K562 (cell line): ENCODE measurements at regions not wholly inside any gene's neighbourhood (a gene's known extent, or its start where the extent isn't known, plus 50 kb on each side); places are given as distances from the start of the nearest gene placed in this dataset.

Experiments used
- ATAC-seq: fragments of 200-7000 bp; cut with Tn5 transposase; 3 replicates; pipeline ENCODE4 v1.9.1; 2020; ENCODE audit warnings: moderate library complexity
- BruUV-seq: library from RNA; stranded (reverse); fragments of 400-500 nt; replicated peaks from 2 replicates; lab custom pipeline; 2021; lab: Mats Ljungman, UMichigan
- CTCF ChIA-PET: fragments of 300-600 bp; formaldehyde crosslinking; extraction: SDS; loops from one replicate; lab custom pipeline; 2021; ENCODE audit warnings: low intra/inter-chr PET ratio; lab: Yijun Ruan, JAX
- POLR2A ChIA-PET: fragments of 300-600, 350-650 bp; sonication (Branson Sonifier 250); formaldehyde crosslinking; extraction: SDS; loops from one replicate; lab custom pipeline; 2021; ENCODE audit warnings: antibody characterized with exemption, inconsistent platforms; lab: Yijun Ruan, JAX
- DNase-seq, 4 experiments: peaks; one replicate each; pipeline versions ENCODE4 v3.0.0 to v3.0.0-alpha.2; 2011 to 2018; ENCODE audit warnings: low spot score in 3 of 4, mixed read lengths in 3 of 4; ENCODE audit errors: extremely low read depth in 1 of 4
- FAIRE-seq: peaks from 2 replicates; lab custom pipeline; 2011; peaks lifted over from hg19 to GRCh38; lab: Jason Lieb, UNC
- H2AFZ ChIP-seq: 2 replicates; pipeline ENCODE4 v1.6.0; 2011; ENCODE audit warnings: low read depth, low read length, control low read depth, inconsistent platforms
- H3K27ac ChIP-seq: fragments of 200-600 bp; 3 replicates; pipeline ENCODE4 v1.8.0; 2011; ENCODE audit warnings: low read depth, mild to moderate bottlenecking, control low read depth, inconsistent platforms, low read length, moderate library complexity, mixed read lengths; ENCODE audit errors: extremely low read depth
- H3K27me3 ChIP-seq, 2 experiments: fragments of 300-600 bp in 1 of 2; 2 replicates in 1 of 2; 3 replicates in 1 of 2; pipeline versions ENCODE4 v1.6.0 to v1.8.0; 2011; ENCODE audit warnings: inconsistent platforms in 2 of 2, low read length in 2 of 2, mild to moderate bottlenecking in 1 of 2, mixed read lengths in 1 of 2, moderate library complexity in 1 of 2; ENCODE audit not compliant: control insufficient read depth in 2 of 2, insufficient read depth in 2 of 2
- H3K36me3 ChIP-seq: fragments of 300-600 bp; 3 replicates; pipeline ENCODE4 v1.8.0; 2011; ENCODE audit warnings: mild to moderate bottlenecking, low read length, inconsistent platforms; ENCODE audit not compliant: control insufficient read depth, insufficient read depth
- H3K4me1 ChIP-seq, 2 experiments: fragments of 200-600 bp in 1 of 2; replicated peaks in 1 of 2; 2 replicates in 1 of 2; 3 replicates in 1 of 2; pipeline versions ENCODE4 v1.5.1 to v1.8.0; 2011; ENCODE audit warnings: inconsistent platforms in 2 of 2, low read length in 2 of 2, mild to moderate bottlenecking in 1 of 2, mixed read lengths in 1 of 2, moderate library complexity in 1 of 2; ENCODE audit not compliant: control insufficient read depth in 2 of 2, insufficient read depth in 2 of 2
- H3K4me2 ChIP-seq: 2 replicates; pipeline ENCODE4 v1.6.1; 2011; ENCODE audit warnings: low read length, control low read depth, inconsistent platforms, mixed read lengths; ENCODE audit not compliant: insufficient read depth
- H3K4me3 ChIP-seq: fragments of 200-600 bp; sonication (generic), shearing (Covaris generic); 2 replicates; pipeline ENCODE4 v1.5.1; 2016; ENCODE audit warnings: control low read depth, inconsistent platforms
- H3K79me2 ChIP-seq: fragments of 200-600 bp; 3 replicates; pipeline ENCODE4 v1.8.0; 2011; ENCODE audit warnings: low read length, inconsistent platforms; ENCODE audit not compliant: control insufficient read depth, insufficient read depth
- H3K9ac ChIP-seq, 2 experiments: 2 replicates each; pipeline versions ENCODE4 v1.6.0 to v1.6.1; 2011; ENCODE audit warnings: low read depth in 2 of 2, low read length in 2 of 2, control low read depth in 1 of 2, inconsistent platforms in 1 of 2, mild to moderate bottlenecking in 1 of 2, mixed read lengths in 1 of 2; ENCODE audit not compliant: insufficient read depth in 1 of 2
- H3K9me1 ChIP-seq: one replicate; pipeline ENCODE4 v1.6.0; 2011; ENCODE audit warnings: inconsistent platforms, mild to moderate bottlenecking, low read length, moderate library complexity; ENCODE audit not compliant: control insufficient read depth, insufficient read depth
- H3K9me3 ChIP-seq: replicated peaks from 2 replicates; pipeline ENCODE4 v1.5.1; 2011; ENCODE audit warnings: low read depth, low read length, inconsistent platforms; ENCODE audit not compliant: control insufficient read depth, insufficient read depth
- H4K20me1 ChIP-seq: replicated peaks from 2 replicates; pipeline ENCODE4 v1.6.1; 2011; ENCODE audit warnings: low read length, inconsistent platforms, mixed read lengths; ENCODE audit not compliant: control insufficient read depth, insufficient read depth
- CC2D1A ChIP-seq: fragments of 450-650 bp; IDR thresholded peaks from 2 replicates; pipeline ENCODE4 v1.6.1; 2017; ENCODE audit warnings: mild to moderate bottlenecking
- CTBP1 ChIP-seq: fragments of 450-650 bp; IDR thresholded peaks from 2 replicates; pipeline ENCODE4 v1.6.1; 2016; ENCODE audit warnings: borderline replicate concordance
- ELF4 ChIP-seq: fragments of 450-650 bp; formaldehyde crosslinking; IDR thresholded peaks from 2 replicates; pipeline ENCODE4 v1.4.0; 2022; ENCODE audit warnings: missing genetic modification characterization
- ETV5 ChIP-seq: sonication (generic); formaldehyde crosslinking; IDR thresholded peaks from 2 replicates; pipeline ENCODE4 v1.4.0; 2020; ENCODE audit warnings: low read depth, mild to moderate bottlenecking, missing genetic modification reagents
- HNRNPUL1 ChIP-seq: fragments of 200-400 bp; formaldehyde crosslinking; IDR thresholded peaks from 2 replicates; pipeline ENCODE4 v1.6.1; 2017; ENCODE audit warnings: low read length
- RBM14 ChIP-seq: fragments of 200-400 bp; formaldehyde crosslinking; IDR thresholded peaks from 2 replicates; pipeline ENCODE4 v1.6.1; 2018; ENCODE audit warnings: low read depth, mild to moderate bottlenecking, low read length, moderate library complexity, borderline replicate concordance; ENCODE audit not compliant: insufficient read depth
- SMAD4 ChIP-seq: fragments of 250-450 bp; sonication (Bioruptor Pico); conservative IDR thresholded peaks from 2 replicates; pipeline ENCODE4 v1.8.0; 2021; ENCODE audit warnings: inconsistent platforms, mild to moderate bottlenecking, moderate library complexity
- ZNF224 ChIP-seq: sonication (generic); formaldehyde crosslinking; IDR thresholded peaks from 2 replicates; pipeline ENCODE4 v1.8.0; 2022; ENCODE audit warnings: mild to moderate bottlenecking, missing genetic modification reagents
- ZNF232 ChIP-seq: sonication (generic); formaldehyde crosslinking; IDR thresholded peaks from 2 replicates; pipeline ENCODE4 v1.8.0; 2022; ENCODE audit warnings: mild to moderate bottlenecking, missing genetic modification reagents
- WGBS: fragments of 100-300 bp; shearing (Covaris generic); methylation state at CpG from one replicate; pipeline ENCODE4 v1.1.6; 2016; ENCODE audit warnings: low coverage, mixed read lengths; ENCODE audit not compliant: insufficient coverage; ENCODE audit errors: missing lambda C conversion rate; 5-methylcytosine and 5-hydroxymethylcytosine counted together
- in situ Hi-C: fragments of 300-500 bp; cut with MboI; formaldehyde crosslinking; loops from 4 replicates; pipeline ENCODE4 v1.15.0; 2018; ENCODE audit warnings: inconsistent platforms, mixed read lengths
- intact Hi-C: fragments of 100-400 bp; cut with micrococcal nuclease; formaldehyde crosslinking; loops from 2 replicates; pipeline ENCODE4 v1.14.2; 2022
- TF ChIP-seq, protein P1 (sequence below): fragments of 450-650 bp; IDR thresholded peaks from 2 replicates; pipeline ENCODE4 v1.6.1; 2016; ENCODE audit warnings: borderline replicate concordance
- TF ChIP-seq, protein P2 (sequence below): fragments of 200-800 bp; sonication (Bioruptor generic); IDR thresholded peaks from 2 replicates; pipeline ENCODE4 v1.6.1; 2017; ENCODE audit warnings: missing genetic modification characterization, missing compliant biosample characterization

DNA sequence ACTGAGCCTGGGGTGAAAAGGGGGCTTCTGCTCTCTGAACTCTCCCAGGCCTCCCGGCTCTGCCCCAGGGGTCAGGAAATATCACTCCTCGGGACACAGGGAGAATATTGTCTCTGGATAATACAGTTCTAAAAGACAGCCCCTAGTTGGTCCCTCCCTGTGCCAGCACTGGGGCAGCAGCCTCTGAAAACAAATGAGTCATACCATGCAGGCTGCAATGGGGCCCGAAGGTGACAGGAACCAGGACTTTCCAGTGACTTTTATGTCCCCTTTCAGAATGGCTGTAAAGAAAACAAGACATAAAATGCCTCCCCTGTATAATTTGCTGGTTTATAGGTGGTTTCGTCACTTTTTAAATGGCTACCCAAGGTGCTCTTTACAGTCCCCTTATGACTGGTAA is 360.0 kb downstream of the NPHP4 start:
- H2AFZ ChIP-seq, result no peak overlapping the region
- no peak overlapping the region for H3K4me2 ChIP-seq
- H3K79me2 ChIP-seq, result no peaks in the 10 kb centered on the region
- WGBS, result 3% methylated on average over 4 of the region's 4 CpGs
- FAIRE-seq, result no peak
- ATAC-seq, result no peak
- no peaks in the 10 kb centered on the region for H3K4me1 ChIP-seq
- no TSS peak for BruUV-seq
- CTCF ChIA-PET, result no interaction called here
- no peak for DNase-seq
- POLR2A ChIA-PET, result no interaction called here
- no peaks in the 10 kb centered on the region for H3K9me1 ChIP-seq
- no peaks in the 10 kb centered on the region for H3K9me3 ChIP-seq
- H3K27ac ChIP-seq, result no peak overlapping the region
- intact Hi-C loops, result loop anchor here (10.0 kb wide), 1 partner anchor 283 kb away; no protein-coding TSS in a partner anchor
- H3K36me3 ChIP-seq, result no peaks in the 10 kb centered on the region
- in situ Hi-C loops, result no loop called here
- H3K9ac ChIP-seq, result no peak overlapping the region
- no peak overlapping the region for H3K4me3 ChIP-seq
- TF ChIP-seq RBM14, result no peak
- no peak for TF ChIP-seq ELF4 (CRISPR knock-in tag)
- TF ChIP-seq HNRNPUL1, result no peak
- TF ChIP-seq CC2D1A, result no peak
- TF ChIP-seq, all 486 proteins: peak for 0
- no peaks in the 10 kb centered on the region for H4K20me1 ChIP-seq
- H3K27me3 ChIP-seq, result no peaks in the 10 kb centered on the region

DNA sequence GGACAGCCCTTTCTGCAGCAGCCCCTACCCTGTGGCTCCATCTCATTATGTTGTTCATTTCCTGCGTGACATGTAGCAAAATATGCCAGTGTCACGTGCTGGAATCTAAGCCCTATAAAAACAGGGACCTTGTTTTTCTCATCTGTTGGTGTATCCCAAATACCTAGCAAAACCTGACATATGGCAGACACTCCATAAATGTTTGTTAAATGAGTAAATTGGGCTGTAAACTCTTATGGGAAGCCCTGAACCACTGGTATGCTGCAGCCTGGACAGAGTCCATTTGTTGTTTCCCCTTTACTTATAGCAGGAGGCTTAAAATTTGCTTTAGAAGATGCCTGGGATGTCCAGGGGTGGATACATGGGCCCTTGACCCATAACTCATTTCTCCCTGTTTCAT is 363.8 kb downstream of the NPHP4 start:
- Histone ChIP-seq H3K27me3 (peaks cover 1 to 2% of the 10 kb centered on the region in 2 experiments; a peak in 2 of 5 replicates), H3K4me3 (no peak overlapping the region), H4K20me1 (no peaks in the 10 kb centered on the region), H3K27ac (no peak overlapping the region), H3K4me2 (no peak overlapping the region), H3K9me1 (no peaks in the 10 kb centered on the region), H3K79me2 (no peaks in the 10 kb centered on the region), H3K4me1 (no peaks in the 10 kb centered on the region), H3K36me3 (no peaks in the 10 kb centered on the region), H2AFZ (no peak overlapping the region), H3K9ac (no peak overlapping the region), H3K9me3 (no peaks in the 10 kb centered on the region)
- FAIRE-seq (no peak), DNase-seq (no peak), ATAC-seq (no peak)
- intact Hi-C loops, result no loop called here
- TF ChIP-seq ZNF232 (CRISPR knock-in tag), result no peak
- TF ChIP-seq SMAD4 (CRISPR knock-in tag), result no peak
- TF ChIP-seq ETV5, result no peak
- TF ChIP-seq ZNF224, result no peak
- TF ChIP-seq, protein P1, sequence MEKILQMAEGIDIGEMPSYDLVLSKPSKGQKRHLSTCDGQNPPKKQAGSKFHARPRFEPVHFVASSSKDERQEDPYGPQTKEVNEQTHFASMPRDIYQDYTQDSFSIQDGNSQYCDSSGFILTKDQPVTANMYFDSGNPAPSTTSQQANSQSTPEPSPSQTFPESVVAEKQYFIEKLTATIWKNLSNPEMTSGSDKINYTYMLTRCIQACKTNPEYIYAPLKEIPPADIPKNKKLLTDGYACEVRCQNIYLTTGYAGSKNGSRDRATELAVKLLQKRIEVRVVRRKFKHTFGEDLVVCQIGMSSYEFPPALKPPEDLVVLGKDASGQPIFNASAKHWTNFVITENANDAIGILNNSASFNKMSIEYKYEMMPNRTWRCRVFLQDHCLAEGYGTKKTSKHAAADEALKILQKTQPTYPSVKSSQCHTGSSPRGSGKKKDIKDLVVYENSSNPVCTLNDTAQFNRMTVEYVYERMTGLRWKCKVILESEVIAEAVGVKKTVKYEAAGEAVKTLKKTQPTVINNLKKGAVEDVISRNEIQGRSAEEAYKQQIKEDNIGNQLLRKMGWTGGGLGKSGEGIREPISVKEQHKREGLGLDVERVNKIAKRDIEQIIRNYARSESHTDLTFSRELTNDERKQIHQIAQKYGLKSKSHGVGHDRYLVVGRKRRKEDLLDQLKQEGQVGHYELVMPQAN, result no peak
- TF ChIP-seq, protein P2, sequence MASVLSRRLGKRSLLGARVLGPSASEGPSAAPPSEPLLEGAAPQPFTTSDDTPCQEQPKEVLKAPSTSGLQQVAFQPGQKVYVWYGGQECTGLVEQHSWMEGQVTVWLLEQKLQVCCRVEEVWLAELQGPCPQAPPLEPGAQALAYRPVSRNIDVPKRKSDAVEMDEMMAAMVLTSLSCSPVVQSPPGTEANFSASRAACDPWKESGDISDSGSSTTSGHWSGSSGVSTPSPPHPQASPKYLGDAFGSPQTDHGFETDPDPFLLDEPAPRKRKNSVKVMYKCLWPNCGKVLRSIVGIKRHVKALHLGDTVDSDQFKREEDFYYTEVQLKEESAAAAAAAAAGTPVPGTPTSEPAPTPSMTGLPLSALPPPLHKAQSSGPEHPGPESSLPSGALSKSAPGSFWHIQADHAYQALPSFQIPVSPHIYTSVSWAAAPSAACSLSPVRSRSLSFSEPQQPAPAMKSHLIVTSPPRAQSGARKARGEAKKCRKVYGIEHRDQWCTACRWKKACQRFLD (CRISPR knock-in tag), result no peak
- TF ChIP-seq CTBP1, result no peak
- in situ Hi-C loops, result no loop called here
- no TSS peak for BruUV-seq
- ChIA-PET CTCF (no interaction called here), POLR2A (no interaction called here)
- 2% methylated on average over 2 of the region's 2 CpGs for WGBS
